ENCODE measurements at regions not wholly inside any gene's neighbourhood (a gene's known extent, or its start where the extent isn't known, plus 50 kb on each side); places are given as distances from the start of the nearest gene placed in this dataset.

DNA sequence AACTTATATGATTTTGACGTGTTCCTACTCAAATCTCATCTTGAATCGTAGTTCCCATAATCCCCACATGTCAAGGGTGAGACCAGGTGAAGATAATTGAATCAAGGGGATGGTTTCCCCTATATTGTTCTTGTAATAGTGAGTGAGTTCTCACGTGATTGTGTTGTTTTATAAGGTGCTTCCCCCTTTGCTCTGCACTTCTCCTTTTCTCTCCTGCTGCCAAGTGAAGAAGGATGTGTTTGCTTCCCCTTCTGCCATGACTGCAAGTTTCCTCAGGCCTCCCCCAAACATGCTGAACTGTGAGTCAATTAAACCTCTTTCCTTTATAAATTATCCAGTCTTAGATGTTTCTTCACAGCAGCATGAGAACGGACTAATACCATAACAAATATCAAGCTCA, 83.2 kb downstream of the MANEA start:
- TF ChIP-seq EP300 (IDR thresholded peaks at IDR 0.05) (no peak), POLR2A (IDR thresholded peaks at IDR 0.05) (no peak)
- TF ChIP-seq, protein P1, sequence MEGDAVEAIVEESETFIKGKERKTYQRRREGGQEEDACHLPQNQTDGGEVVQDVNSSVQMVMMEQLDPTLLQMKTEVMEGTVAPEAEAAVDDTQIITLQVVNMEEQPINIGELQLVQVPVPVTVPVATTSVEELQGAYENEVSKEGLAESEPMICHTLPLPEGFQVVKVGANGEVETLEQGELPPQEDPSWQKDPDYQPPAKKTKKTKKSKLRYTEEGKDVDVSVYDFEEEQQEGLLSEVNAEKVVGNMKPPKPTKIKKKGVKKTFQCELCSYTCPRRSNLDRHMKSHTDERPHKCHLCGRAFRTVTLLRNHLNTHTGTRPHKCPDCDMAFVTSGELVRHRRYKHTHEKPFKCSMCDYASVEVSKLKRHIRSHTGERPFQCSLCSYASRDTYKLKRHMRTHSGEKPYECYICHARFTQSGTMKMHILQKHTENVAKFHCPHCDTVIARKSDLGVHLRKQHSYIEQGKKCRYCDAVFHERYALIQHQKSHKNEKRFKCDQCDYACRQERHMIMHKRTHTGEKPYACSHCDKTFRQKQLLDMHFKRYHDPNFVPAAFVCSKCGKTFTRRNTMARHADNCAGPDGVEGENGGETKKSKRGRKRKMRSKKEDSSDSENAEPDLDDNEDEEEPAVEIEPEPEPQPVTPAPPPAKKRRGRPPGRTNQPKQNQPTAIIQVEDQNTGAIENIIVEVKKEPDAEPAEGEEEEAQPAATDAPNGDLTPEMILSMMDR (IDR thresholded peaks at IDR 0.05) = no peak
- H3K4me1 ChIP-seq = no peaks in the 10 kb centered on the region
- 72 to 76% methylated on average over 4 of the region's 4 CpGs for WGBS, 2 donors
- H3K4me3 ChIP-seq = no peak overlapping the region
- H3K27ac ChIP-seq = no peak overlapping the region
- no peaks in the 10 kb centered on the region for H3K9me3 ChIP-seq
- no peaks in the 10 kb centered on the region for H3K27me3 ChIP-seq
- DNase-seq (ENCODE audit: low spot score in 2 of 2) = no peak
- no peaks in the 10 kb centered on the region for H3K36me3 ChIP-seq

DNA sequence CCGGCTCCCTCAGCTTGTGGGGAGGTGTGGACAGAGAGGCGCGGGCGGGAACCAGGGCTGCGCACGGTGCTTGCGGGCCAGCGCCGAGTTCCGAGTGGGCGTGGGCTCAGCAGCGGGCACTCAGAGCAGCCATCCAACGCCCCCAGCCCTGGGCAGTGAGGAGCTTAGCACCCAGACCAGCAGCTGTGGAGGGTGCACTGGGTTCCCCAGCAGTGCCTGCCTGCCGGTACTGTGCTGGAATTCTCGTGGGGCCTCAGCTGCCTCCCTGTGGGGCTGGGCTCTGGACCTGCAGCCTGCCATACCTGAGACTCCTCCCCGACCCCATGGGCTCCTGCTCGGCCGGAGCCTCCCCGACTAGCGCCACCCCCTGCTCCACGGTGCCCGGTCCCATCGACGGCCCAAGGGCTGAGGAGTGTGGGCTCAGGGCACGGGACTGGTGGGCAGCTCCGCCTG, 92.7 kb downstream of the MANEA start:
- Histone ChIP-seq H3K27me3 (no peaks in the 10 kb centered on the region), H3K36me3 (no peaks in the 10 kb centered on the region), H3K4me1 (no peaks in the 10 kb centered on the region), H3K4me3 (no peak overlapping the region), H3K27ac (no peak overlapping the region), H3K9me3 (peaks cover 0 to 5% (median 0%) of the 10 kb centered on the region in 4 donors)
- no peak for DNase-seq (ENCODE audit: low spot score in 2 of 2)
- WGBS, 2 donors = 95 to 98% methylated on average over 9 to 10 of the region's 26 CpGs
- TF ChIP-seq EP300 (IDR thresholded peaks at IDR 0.05) (no peak), POLR2A (IDR thresholded peaks at IDR 0.05) (no peak)
- TF ChIP-seq, protein P1 (IDR thresholded peaks at IDR 0.05) = no peak

DNA sequence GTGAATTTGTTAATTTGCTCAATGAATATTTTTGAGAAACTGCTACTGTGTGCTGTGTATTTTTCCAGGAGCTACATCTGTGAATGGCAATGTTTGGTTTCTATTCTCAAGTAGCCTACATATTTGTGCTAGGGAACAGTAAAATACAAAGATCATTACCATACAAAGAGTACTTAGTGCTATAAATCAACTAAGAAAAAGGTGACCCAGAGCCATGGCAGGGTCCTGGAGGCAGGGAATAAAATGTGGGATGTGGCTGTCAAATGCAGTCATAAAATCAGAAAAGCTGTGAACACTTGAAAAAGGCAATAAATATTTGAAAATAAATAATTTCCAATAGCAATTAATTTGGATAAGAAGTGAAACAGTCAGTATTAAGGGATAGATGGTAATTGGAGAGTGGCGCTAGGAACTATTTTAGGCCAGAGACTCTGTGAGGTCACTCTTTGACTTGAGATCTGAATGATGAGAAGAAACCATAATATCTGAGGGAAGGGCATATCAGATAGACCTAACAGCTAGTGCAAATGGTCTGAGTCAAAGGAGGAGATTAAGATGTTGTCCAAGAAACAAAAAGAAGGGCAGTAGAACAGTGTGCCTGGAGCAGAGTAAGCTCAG, 98.8 kb downstream of the MANEA start:
- no peak for TF ChIP-seq EP300 (IDR thresholded peaks at IDR 0.05)
- TF ChIP-seq, protein P1 (IDR thresholded peaks at IDR 0.05) = no peak
- no peak overlapping the region for H3K4me3 ChIP-seq
- no peaks in the 10 kb centered on the region for H3K9me3 ChIP-seq
- no peak for DNase-seq (ENCODE audit: low spot score in 2 of 2)
- no peaks in the 10 kb centered on the region for H3K36me3 ChIP-seq
- H3K27me3 ChIP-seq = no peaks in the 10 kb centered on the region
- H3K4me1 ChIP-seq = no peaks in the 10 kb centered on the region
- WGBS, 2 donors = 83 to 90% methylated on average over 1 of the region's 1 CpG
- no peak overlapping the region for H3K27ac ChIP-seq

DNA sequence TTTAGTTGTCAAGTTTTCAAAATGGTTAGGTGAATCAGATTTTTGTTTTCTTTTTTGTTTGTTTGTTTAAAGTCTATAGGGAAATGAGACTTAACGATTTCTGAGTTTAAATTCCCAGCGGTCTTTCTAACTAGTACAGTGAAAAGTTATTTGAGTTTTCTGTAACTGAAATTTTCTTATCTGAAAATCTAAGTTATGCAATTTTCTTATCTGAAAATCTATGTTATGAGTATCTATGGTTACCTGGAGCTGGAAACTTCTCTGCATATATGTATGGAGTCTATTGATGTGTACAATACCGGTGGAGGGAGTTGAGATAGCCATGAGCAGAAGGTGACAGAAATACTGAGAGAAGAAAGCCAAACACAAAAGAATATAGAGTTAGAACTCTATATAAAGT, 102.6 kb downstream of the MANEA start:
- TF ChIP-seq POLR2A (IDR thresholded peaks at IDR 0.05) (no peak), EP300 (IDR thresholded peaks at IDR 0.05) (no peak)
- TF ChIP-seq, protein P1 (IDR thresholded peaks at IDR 0.05) = no peak
- no peaks in the 10 kb centered on the region for H3K9me3 ChIP-seq
- H3K27ac ChIP-seq = no peak overlapping the region
- H3K27me3 ChIP-seq = no peaks in the 10 kb centered on the region
- 89% methylated on average over 3 of the region's 3 CpGs for WGBS, 2 donors
- no peak overlapping the region for H3K4me3 ChIP-seq
- no peaks in the 10 kb centered on the region for H3K4me1 ChIP-seq
- DNase-seq (ENCODE audit: low spot score in 2 of 2) = no peak
- H3K36me3 ChIP-seq = no peaks in the 10 kb centered on the region

DNA sequence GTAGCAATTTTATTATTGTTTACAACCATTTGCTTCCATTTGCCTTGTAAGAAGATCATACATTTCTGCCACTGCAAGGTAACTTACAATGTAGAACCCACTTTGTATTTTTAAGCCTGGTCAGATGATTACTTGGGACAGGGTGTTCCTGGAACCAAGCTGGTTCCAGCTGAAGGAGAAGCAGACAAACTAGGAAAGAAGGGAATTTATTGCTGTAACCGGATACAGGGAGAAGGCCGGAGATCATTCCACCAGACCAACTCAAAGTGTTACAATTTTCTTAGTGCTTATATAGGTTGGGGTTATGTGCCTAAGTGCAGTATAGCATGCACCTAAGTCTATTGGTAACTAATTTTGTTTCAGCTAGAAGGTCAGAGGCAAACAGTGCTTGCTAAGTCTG, 104.4 kb downstream of the MANEA start:
- H3K4me1 ChIP-seq = no peaks in the 10 kb centered on the region
- H3K36me3 ChIP-seq = no peaks in the 10 kb centered on the region
- no peaks in the 10 kb centered on the region for H3K9me3 ChIP-seq
- no peak for DNase-seq (ENCODE audit: low spot score in 2 of 2)
- 57 to 67% methylated on average over 2 of the region's 2 CpGs for WGBS, 2 donors
- no peak overlapping the region for H3K27ac ChIP-seq
- H3K4me3 ChIP-seq = no peak overlapping the region
- TF ChIP-seq EP300 (IDR thresholded peaks at IDR 0.05) (no peak), POLR2A (IDR thresholded peaks at IDR 0.05) (no peak)
- TF ChIP-seq, protein P1 (IDR thresholded peaks at IDR 0.05) = no peak
- H3K27me3 ChIP-seq = no peaks in the 10 kb centered on the region
